HepG2 (cell line): ENCODE measurements at regions not wholly inside any gene's neighbourhood (a gene's known extent, or its start where the extent isn't known, plus 50 kb on each side); places are given as distances from the start of the nearest gene placed in this dataset.

Experiments
- CHD2 ChIP-seq: IDR thresholded peaks from 2 replicates; pipeline ENCODE4 v1.6.1; 2011; ENCODE audit warnings: low read depth, low read length, improper control_type of control experiment
- EZH2 ChIP-seq: conservative IDR thresholded peaks from 2 replicates; pipeline ENCODE4 v1.6.1; 2012; ENCODE audit warnings: mild to moderate bottlenecking, low read depth, low read length, moderate library complexity
- HOXA7 ChIP-seq: sonication (generic); formaldehyde crosslinking; IDR thresholded peaks from 2 replicates; pipeline ENCODE4 v1.8.1; 2022; ENCODE audit warnings: mild to moderate bottlenecking, missing genetic modification reagents, moderate library complexity
- POLR2A ChIP-seq, 2 experiments: IDR thresholded peaks; 2 replicates each; pipeline ENCODE4 v1.6.1; 2011; ENCODE audit warnings: low read depth in 2 of 2, low read length in 2 of 2, mild to moderate bottlenecking in 1 of 2, moderate library complexity in 1 of 2; ENCODE audit not compliant: insufficient read depth in 1 of 2
- RNF2 ChIP-seq: fragments of 450-650 bp; conservative IDR thresholded peaks from 2 replicates; pipeline ENCODE4 v1.6.1; 2016; ENCODE audit warnings: low read depth
- SALL2 ChIP-seq: sonication (generic); formaldehyde crosslinking; IDR thresholded peaks from 2 replicates; pipeline ENCODE4 v1.8.1; 2023; ENCODE audit warnings: mild to moderate bottlenecking, missing genetic modification reagents, inconsistent platforms
- SNAPC2 ChIP-seq: sonication (generic); formaldehyde crosslinking; IDR thresholded peaks from 2 replicates; pipeline ENCODE4 v1.8.1; 2022; ENCODE audit warnings: mild to moderate bottlenecking, missing genetic modification reagents
- U2AF1 ChIP-seq: fragments of 200-400 bp; formaldehyde crosslinking; optimal IDR thresholded peaks from 2 replicates; pipeline ENCODE3; 2017; ENCODE audit warnings: mild to moderate bottlenecking, low read depth, low read length
- ZEB1 ChIP-seq: IDR thresholded peaks from 2 replicates; pipeline ENCODE4 v1.6.1; 2012; ENCODE audit warnings: mild to moderate bottlenecking, low read depth, inconsistent platforms; ENCODE audit not compliant: insufficient replicate concordance
- ZNF10 ChIP-seq: sonication (generic); formaldehyde crosslinking; IDR thresholded peaks from 2 replicates; pipeline ENCODE4 v1.4.0; 2020; ENCODE audit warnings: mild to moderate bottlenecking, low read depth, missing genetic modification reagents, borderline replicate concordance
- ZNF331 ChIP-seq: sonication (generic); formaldehyde crosslinking; IDR thresholded peaks from 2 replicates; pipeline ENCODE4 v1.4.0; 2020; ENCODE audit warnings: missing genetic modification reagents
- ZNF556 ChIP-seq: sonication (generic); formaldehyde crosslinking; IDR thresholded peaks from 2 replicates; pipeline ENCODE4 v1.4.0; 2020; ENCODE audit warnings: mild to moderate bottlenecking, missing genetic modification reagents, borderline replicate concordance
- TF ChIP-seq, protein P1 (sequence below): sonication (generic); formaldehyde crosslinking; IDR thresholded peaks from 2 replicates; pipeline ENCODE4 v1.8.1; 2023; ENCODE audit warnings: missing genetic modification reagents, inconsistent platforms, borderline replicate concordance
- TF ChIP-seq, protein P2 (sequence below): sonication (generic); formaldehyde crosslinking; IDR thresholded peaks from 2 replicates; pipeline ENCODE4 v1.5.0; 2020; ENCODE audit warnings: mild to moderate bottlenecking, missing genetic modification reagents, moderate library complexity

DNA sequence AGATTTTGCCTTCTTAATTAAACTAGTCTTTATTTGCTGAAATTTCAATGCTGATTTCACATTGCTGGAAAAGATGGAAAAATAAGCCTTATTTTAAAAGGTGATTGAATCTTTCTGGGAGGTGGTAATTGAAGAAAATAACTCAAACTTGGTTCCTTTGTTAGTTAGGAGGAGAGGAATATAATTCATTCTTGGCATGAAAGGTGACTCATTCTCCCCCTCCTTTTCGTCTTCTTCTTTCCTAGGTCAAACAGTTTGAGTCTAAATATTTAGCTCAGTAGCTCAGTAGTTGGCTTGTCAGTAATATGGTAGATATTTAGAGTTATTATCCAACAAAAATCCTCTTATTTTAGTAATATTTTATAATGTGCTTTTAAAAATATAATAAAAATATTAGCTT, 353.9 kb upstream of the MEF2C start:
- TF ChIP-seq RNF2, result no peak
- TF ChIP-seq EZH2, result no peak
- TF ChIP-seq POLR2A (IDR thresholded peaks at IDR 0.05; ENCODE audit: insufficient read depth in 1 of 2, low read depth in 2 of 2, low read length in 2 of 2), result no peak
- no peak for TF ChIP-seq HOXA7
- TF ChIP-seq, protein P1, sequence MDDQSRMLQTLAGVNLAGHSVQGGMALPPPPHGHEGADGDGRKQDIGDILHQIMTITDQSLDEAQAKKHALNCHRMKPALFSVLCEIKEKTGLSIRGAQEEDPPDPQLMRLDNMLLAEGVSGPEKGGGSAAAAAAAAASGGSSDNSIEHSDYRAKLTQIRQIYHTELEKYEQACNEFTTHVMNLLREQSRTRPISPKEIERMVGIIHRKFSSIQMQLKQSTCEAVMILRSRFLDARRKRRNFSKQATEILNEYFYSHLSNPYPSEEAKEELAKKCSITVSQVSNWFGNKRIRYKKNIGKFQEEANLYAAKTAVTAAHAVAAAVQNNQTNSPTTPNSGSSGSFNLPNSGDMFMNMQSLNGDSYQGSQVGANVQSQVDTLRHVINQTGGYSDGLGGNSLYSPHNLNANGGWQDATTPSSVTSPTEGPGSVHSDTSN (CRISPR knock-in tag), result no peak
- TF ChIP-seq, protein P2, sequence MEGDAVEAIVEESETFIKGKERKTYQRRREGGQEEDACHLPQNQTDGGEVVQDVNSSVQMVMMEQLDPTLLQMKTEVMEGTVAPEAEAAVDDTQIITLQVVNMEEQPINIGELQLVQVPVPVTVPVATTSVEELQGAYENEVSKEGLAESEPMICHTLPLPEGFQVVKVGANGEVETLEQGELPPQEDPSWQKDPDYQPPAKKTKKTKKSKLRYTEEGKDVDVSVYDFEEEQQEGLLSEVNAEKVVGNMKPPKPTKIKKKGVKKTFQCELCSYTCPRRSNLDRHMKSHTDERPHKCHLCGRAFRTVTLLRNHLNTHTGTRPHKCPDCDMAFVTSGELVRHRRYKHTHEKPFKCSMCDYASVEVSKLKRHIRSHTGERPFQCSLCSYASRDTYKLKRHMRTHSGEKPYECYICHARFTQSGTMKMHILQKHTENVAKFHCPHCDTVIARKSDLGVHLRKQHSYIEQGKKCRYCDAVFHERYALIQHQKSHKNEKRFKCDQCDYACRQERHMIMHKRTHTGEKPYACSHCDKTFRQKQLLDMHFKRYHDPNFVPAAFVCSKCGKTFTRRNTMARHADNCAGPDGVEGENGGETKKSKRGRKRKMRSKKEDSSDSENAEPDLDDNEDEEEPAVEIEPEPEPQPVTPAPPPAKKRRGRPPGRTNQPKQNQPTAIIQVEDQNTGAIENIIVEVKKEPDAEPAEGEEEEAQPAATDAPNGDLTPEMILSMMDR, result no peak
- no peak for TF ChIP-seq SALL2 (CRISPR knock-in tag)
- no peak for TF ChIP-seq ZNF331
- no peak for TF ChIP-seq U2AF1
- no peak for TF ChIP-seq SNAPC2
- TF ChIP-seq ZNF556 (CRISPR knock-in tag), result no peak
- TF ChIP-seq ZEB1, result no peak
- no peak for TF ChIP-seq ZNF10 (CRISPR knock-in tag)
- TF ChIP-seq CHD2, result no peak
